ENCODE measurements at regions not wholly inside any gene's neighbourhood (a gene's known extent, or its start where the extent isn't known, plus 50 kb on each side); places are given as distances from the start of the nearest gene placed in this dataset.

DNA sequence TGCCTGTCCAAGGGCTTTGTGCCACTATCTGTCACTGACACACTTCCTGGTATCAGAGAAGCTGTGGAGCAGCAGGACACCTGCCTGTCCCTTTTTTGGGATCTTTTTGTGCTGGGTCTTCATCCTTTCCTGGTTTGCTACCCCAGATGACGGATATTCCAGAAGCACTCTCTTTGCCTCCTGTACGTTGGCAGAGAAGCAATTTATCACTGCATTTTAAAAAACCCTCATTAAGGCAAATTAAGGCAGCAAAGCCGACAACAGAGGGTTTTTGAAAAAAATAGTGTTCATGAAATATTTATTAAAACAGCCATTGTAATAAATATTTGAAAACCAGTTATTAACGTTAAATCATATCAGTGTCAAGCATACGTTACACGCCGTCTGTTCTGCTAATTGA, 209.6 kb upstream of the NTM start:
- ATAC-seq (ENCODE audit: insufficient number of reproducible peaks, low FRiP score, low read depth) (no peak), DNase-seq (ENCODE audit: low spot score) (no peak)
- no peak overlapping the region for H3K4me3 ChIP-seq
- no peaks in the 10 kb centered on the region for H3K9me3 ChIP-seq
- no peaks in the 10 kb centered on the region for H3K36me3 ChIP-seq
- no peaks in the 10 kb centered on the region for H3K27me3 ChIP-seq (replicated peaks; ENCODE audit: insufficient read depth)
- H3K4me1 ChIP-seq (ENCODE audit: control insufficient read depth in 1 of 2, low read depth in 2 of 2) = no peaks in the 10 kb centered on the region
- TF ChIP-seq, protein P1, sequence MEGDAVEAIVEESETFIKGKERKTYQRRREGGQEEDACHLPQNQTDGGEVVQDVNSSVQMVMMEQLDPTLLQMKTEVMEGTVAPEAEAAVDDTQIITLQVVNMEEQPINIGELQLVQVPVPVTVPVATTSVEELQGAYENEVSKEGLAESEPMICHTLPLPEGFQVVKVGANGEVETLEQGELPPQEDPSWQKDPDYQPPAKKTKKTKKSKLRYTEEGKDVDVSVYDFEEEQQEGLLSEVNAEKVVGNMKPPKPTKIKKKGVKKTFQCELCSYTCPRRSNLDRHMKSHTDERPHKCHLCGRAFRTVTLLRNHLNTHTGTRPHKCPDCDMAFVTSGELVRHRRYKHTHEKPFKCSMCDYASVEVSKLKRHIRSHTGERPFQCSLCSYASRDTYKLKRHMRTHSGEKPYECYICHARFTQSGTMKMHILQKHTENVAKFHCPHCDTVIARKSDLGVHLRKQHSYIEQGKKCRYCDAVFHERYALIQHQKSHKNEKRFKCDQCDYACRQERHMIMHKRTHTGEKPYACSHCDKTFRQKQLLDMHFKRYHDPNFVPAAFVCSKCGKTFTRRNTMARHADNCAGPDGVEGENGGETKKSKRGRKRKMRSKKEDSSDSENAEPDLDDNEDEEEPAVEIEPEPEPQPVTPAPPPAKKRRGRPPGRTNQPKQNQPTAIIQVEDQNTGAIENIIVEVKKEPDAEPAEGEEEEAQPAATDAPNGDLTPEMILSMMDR (IDR thresholded peaks at IDR 0.05) = no peak
- no peak overlapping the region for H3K27ac ChIP-seq

DNA sequence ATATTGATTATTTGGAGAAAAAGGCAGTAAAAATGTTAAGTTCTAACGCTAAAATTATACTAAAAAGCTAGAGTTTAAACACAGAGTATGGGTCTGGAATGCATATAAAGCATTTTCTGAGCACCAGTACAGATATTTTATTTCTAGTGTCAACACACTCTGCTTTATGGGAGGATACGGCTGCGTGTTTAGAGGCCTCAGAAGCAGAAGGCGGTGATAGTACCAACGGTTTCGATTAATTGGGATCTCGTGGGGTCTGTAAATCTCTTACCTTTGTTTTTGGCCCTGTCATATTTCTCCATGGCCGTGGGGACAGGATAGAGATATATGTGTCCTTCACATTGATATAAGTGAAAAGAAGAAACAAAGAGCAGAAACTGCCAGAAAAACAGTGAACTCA, 206.8 kb upstream of the NTM start:
- H3K9me3 ChIP-seq = no peaks in the 10 kb centered on the region
- H3K27me3 ChIP-seq (replicated peaks; ENCODE audit: insufficient read depth) = no peaks in the 10 kb centered on the region
- H3K4me3 ChIP-seq = no peak overlapping the region
- no peak for DNase-seq (ENCODE audit: low spot score)
- no peaks in the 10 kb centered on the region for H3K4me1 ChIP-seq (ENCODE audit: control insufficient read depth in 1 of 2, low read depth in 2 of 2)
- TF ChIP-seq, protein P1 (IDR thresholded peaks at IDR 0.05) = no peak
- no peaks in the 10 kb centered on the region for H3K36me3 ChIP-seq
- no peak overlapping the region for H3K27ac ChIP-seq
- no peak for ATAC-seq (ENCODE audit: insufficient number of reproducible peaks, low FRiP score, low read depth)

DNA sequence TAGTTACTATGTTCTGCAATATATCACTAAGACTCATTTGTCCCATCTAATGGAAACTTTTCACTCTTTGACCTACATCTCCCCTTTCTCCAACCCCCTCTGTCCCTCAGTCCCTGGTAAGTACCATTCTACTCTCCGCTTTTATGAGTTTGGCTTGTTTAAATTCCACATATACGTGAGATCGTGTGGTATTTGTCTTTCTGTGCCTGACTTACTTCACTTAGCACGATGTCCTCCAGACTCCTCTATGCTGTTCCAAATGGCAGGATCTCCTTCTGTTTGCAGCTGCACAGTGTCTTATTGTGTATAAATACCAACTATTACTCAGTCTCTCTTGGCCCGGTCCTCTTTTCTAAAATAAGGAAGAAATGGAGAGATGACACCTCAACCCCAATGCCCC, 205.4 kb upstream of the NTM start:
- no peak overlapping the region for H3K27ac ChIP-seq
- no peaks in the 10 kb centered on the region for H3K27me3 ChIP-seq (replicated peaks; ENCODE audit: insufficient read depth)
- H3K36me3 ChIP-seq = no peaks in the 10 kb centered on the region
- no peaks in the 10 kb centered on the region for H3K4me1 ChIP-seq (ENCODE audit: control insufficient read depth in 1 of 2, low read depth in 2 of 2)
- TF ChIP-seq, protein P1 (IDR thresholded peaks at IDR 0.05) = no peak
- ATAC-seq (ENCODE audit: insufficient number of reproducible peaks, low FRiP score, low read depth) = no peak
- no peak overlapping the region for H3K4me3 ChIP-seq
- DNase-seq (ENCODE audit: low spot score) = no peak
- H3K9me3 ChIP-seq = no peaks in the 10 kb centered on the region

DNA sequence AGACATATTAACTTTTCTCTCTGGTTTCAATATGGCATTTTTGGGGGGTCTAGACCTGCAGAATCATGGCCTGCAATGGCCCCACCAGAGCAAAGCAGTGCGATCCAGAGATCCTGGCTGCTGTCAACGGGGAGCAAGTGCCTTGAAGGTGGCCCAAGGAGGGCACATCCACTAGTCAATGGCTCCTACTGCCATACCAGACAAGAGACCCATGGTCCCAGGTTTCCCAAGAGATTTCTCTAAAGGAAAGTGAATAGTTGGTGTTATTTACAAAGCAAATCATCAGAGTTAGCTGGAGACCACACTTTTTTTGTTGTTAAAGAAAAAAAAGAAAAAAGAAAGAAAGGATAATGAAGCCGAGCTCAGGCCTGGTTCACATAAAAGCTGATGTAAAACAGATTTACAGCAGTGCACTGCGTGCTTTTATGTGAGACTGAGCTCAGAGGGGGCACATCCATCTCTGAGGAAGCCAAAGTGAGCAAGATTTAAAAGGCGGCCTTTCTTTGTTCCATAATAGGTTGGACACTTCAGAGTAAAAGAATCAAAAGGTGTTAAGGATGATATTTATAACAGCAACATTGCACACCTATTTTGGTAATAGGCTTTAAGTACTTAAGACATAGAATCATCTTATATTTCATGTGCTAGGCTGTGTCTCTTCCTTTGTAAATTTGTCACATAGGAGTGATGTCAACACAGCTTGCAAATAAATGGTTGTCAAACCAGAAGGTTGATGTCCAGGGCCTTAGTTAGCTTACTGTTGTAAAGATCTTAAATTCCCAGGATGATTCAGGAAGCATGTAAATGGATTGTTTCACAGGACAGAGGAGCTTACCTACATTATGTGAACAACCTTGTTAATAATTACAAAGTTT, 201.3 kb upstream of the NTM start:
- TF ChIP-seq, protein P1 (IDR thresholded peaks at IDR 0.05) = no peak
- Histone ChIP-seq H3K9me3 (no peaks in the 10 kb centered on the region), H3K4me1 (ENCODE audit: control insufficient read depth in 1 of 2, low read depth in 2 of 2) (no peaks in the 10 kb centered on the region), H3K4me3 (no peak overlapping the region), H3K27me3 (replicated peaks; ENCODE audit: insufficient read depth) (no peaks in the 10 kb centered on the region), H3K27ac (no peak overlapping the region), H3K36me3 (no peaks in the 10 kb centered on the region)
- ATAC-seq (ENCODE audit: insufficient number of reproducible peaks, low FRiP score, low read depth) = no peak
- no peak for DNase-seq (ENCODE audit: low spot score)

DNA sequence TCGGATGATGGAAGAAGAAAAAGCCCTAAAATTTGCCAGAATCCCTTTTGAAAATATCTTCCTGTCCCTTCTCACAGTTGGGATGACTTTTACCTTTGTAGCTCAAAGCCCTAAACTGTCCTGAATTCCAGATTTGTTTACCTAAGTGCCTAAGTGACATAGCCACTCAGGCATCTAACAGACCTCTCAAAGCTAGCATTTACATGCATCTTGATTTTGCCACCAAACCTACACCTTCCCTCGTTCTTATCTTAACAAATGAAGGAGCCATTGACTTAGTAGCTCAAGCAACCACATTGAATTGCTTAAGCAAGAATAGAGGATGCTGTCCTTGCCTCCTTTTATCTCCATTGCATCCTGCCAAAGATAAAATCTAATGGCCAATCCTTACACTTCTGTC, 198.4 kb upstream of the NTM start:
- no peak for ATAC-seq (ENCODE audit: insufficient number of reproducible peaks, low FRiP score, low read depth)
- TF ChIP-seq, protein P1 (IDR thresholded peaks at IDR 0.05) = no peak
- Histone ChIP-seq H3K4me1 (ENCODE audit: control insufficient read depth in 1 of 2, low read depth in 2 of 2) (no peaks in the 10 kb centered on the region), H3K36me3 (no peaks in the 10 kb centered on the region), H3K27me3 (replicated peaks; ENCODE audit: insufficient read depth) (no peaks in the 10 kb centered on the region), H3K27ac (no peak overlapping the region), H3K4me3 (no peak overlapping the region), H3K9me3 (no peaks in the 10 kb centered on the region)
- DNase-seq (ENCODE audit: low spot score) = no peak
